GM18873 (cell line): ENCODE measurements at regions not wholly inside any gene's neighbourhood (a gene's known extent, or its start where the extent isn't known, plus 50 kb on each side); places are given as distances from the start of the nearest gene placed in this dataset.
"Not testable (repeated sequence)": the region's sequence is repeated elsewhere in the genome, so short reads cannot be mapped to it uniquely, and the experiment has no call there.

ENCODE experiments used
- ATAC-seq: cut with Tn5 transposase; IDR thresholded peaks from one replicate; pipeline ENCODE4 v1.9.1; 2021; ENCODE audit warnings: mild to moderate bottlenecking, moderate library complexity, moderate number of reproducible peaks; ENCODE audit not compliant: unreplicated experiment, low FRiP score

DNA sequence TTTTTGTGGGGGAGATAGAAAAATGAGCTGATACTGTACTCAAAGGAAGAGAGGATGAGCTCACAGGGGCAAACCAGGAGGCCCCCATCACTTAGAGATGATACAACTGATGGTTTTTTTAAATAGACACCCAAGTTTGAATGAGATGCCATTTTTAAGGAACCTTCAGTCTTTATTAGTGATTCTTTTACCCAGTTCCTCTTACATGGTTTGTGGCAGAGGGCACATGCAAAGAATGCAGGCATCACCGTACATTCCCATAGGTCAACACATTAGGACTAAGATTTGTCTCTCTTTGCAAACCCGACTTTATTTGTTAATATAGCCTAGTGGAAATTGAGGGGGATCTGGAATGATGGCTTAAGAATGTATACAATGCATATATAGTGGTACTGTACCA, 250.9 kb downstream of the ASXL3 start:
- no peak for ATAC-seq

- ATAC-seq = no peak
Measured at GRCh38 chr18:33826151-33826550, 248.1 kb downstream of the ASXL3 start.

DNA sequence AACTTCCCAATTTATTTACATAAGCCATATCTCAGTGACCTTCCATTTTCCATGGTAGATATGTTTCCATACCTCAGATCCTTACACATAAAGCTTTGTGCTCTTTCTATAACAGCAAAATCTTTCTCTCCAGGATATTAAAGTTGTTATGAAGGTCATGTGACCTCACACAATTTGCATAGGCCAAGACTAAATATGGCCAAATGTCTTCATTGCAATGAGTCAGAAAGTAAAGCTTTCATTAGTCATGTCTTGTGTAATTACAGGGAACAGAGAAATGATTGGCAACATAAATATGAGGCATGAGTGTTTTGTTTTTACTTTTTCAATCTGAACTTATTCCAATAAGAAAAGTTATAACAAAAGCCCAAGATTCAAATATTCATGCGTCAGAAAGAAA, 243.5 kb downstream of the ASXL3 start:
- ATAC-seq = no peak

DNA sequence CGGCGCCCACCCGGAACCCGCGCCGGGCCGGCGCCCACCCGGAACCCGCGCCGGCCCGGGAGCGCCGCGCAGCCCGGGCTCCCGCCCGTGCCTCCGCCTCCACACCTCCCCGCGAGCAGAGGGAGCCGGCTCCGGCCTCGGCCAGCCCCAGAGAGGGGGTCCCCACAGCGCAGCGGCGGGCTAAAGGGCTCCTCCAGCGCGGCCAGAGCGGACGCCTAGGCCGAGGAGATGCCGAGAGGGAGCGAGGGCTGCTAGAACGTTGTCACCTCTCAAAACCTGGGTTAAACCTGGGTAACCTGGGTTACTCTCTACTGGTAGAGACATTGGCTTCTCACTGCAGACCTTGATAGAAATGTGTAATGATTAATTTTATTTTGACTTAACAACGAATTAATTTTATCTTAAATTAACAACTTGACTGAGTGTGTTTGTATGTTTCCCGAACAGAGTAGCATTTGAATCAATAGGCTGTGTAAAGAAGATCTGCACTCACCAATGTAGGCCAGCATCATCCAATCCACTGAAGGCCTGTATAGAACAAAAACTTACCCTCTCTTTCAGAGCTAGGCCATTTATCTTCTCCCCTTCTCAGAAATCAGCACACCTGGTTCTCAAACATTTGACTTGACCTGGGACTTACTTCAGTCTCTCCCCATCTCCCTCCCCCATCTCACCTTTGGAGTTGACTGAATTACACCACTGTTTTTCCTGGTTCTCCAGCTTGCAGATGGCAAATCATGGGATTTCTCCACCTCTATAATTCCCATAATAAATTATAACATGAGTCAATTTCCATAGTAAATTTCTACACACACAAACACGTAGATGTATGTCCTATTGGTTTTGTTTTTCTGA, 242.7 kb downstream of the ASXL3 start:
- ATAC-seq = no peak

GRCh38 chr18:33819692-33820343, 241.8 kb downstream of the ASXL3 start:
- ATAC-seq = not testable (repeated sequence)

DNA sequence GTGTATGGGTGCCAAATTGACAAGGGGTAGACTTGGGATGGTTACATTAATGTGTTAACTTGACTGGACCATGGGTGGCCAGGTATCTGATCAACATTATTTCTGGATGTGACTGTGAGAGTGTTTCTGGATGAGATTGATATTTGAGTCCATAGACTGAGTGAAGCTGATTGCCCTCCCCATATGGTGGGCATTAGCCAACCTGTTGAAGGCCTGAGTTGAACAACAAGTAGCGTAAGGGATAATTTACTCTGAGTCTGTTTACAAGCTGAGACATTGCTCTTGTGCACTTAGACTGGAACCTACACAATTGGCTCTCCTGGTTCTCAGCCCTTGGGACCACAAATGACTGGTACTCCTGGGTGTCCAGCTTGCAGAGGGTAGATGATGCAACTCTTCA, 240.1 kb downstream of the ASXL3 start:
- ATAC-seq = no peak

DNA sequence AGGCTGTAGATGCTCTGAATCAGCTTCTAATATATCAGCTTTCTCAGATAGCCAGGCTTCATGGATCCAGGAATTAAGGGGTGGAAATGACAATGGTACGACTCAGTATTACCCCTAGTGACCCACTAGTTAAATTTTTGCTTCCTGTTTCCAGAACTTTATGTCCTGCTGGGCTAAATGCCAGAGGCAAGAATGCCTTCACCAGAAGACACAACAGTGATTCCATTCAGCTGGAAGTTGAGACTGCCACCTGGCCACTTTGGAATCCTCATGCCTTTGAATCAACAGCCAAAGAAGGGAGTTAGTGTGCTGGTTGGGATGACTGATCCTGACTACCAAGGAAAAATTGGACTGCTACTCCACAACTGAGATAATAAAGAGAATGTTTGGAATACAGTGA, 239.1 kb downstream of the ASXL3 start:
- ATAC-seq = no peak

DNA sequence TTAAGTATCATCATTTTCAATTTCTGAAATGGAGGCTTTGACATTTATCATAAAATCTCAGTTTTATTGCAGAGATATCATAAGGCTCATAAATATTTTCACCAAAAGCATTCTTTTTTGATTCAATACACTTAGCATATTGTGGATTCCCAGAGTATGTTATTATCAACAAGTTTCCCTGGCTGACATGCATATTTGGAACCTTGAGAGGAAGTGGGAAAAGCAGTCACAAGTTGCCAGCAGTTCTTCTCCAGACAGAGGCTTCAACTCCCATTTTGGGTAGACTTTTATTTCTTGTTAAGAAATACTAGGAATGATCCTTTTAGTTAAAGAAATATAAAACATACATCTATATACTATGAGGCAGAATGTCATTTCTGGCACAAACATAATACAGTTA, 236.5 kb downstream of the ASXL3 start:
- ATAC-seq = no peak

DNA sequence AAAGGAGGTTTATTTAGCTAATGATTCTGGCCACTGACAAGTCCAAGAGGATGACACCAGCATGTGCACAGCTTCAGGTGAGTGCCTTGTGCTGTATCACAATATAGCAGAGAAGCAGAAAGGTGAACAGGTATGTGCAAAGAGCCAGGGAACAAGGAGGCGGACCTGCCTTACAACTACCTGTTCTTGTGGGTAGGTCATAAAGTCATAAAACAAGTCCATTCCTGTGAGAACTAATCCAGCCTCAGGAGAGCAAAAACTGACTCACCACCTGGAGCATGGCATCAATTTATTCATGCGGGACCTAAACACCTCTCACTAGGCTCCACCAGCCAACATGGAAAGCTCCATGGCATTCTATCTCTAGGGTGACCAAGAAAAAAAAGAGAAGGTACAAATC, 234.2 kb downstream of the ASXL3 start:
- no peak for ATAC-seq

- ATAC-seq = no peak
Measured at GRCh38 chr18:33805592-33805991, 227.6 kb downstream of the ASXL3 start.

DNA sequence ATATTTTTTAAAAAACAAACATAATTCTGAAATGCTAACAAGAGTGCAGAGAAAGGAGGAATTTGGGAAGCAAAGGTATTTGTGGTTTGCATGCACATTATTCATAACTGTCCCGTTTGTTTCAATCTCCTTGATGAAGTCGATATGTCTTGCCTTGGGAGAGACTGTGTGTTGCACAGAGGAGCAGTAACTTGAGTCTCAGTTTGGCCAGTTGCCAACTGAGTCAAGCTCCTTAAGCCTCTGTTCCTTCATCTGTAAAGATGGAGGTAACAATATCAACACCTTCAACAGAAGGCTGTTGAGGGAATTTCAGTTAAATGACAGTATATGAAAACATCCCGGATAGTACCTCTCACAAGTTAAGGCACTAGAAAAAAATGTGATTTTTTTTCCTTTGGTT, 226.2 kb downstream of the ASXL3 start:
- no peak for ATAC-seq

DNA sequence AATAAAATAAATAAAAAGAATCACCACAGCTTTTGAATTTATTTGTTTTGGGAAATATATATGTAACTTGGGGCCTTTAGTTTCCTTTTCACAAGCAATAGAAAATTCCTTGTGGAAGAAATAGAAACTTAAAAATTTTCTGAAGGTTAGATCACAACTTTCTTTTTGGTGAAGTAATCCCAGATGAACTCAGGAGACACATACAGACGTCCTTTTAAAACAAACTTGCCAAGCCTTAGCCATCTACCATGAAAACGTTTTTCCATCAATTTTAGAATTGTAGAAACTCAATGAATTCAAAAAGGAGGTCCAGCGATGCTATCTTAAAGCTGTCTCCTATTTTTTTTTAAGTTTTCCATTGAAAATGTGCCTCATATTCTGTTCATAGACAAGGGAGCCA, 225.6 kb downstream of the ASXL3 start:
- ATAC-seq = no peak

DNA sequence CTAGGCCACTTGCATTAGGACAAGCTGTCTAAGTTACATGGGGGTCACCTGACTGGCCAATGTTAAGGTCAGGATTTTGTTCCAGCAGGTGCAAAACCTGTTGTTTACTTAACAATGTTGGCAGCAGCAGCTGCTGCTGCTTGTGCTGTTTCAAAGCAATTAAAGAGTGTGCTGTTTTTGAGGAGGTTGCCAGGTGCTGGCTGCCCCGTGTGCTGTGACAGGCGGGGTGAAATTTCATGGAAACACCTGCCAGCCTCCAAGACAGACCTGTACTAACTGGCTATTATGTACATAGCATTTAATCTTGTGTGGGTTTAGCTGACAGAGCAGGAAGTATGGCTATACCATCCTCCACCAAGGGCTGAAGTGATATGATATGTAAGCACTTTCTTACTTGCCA, 224.9 kb downstream of the ASXL3 start:
- ATAC-seq = no peak
